HEK293 (cell line): ENCODE measurements at regions not wholly inside any gene's neighbourhood (a gene's known extent, or its start where the extent isn't known, plus 50 kb on each side); places are given as distances from the start of the nearest gene placed in this dataset.

Experiments used
- CTCF ChIA-PET: fragments of 350-600 bp; formaldehyde crosslinking; extraction: SDS; loops from one replicate; lab custom pipeline; 2021; ENCODE audit warnings: antibody characterized with exemption; lab: Yijun Ruan, JAX
- POLR2A ChIA-PET: fragments of 300-600 bp; formaldehyde crosslinking; extraction: SDS; loops from one replicate; lab custom pipeline; 2020; ENCODE audit warnings: antibody characterized with exemption, inconsistent platforms; lab: Yijun Ruan, JAX
- H3K27ac ChIP-seq: fragments of 200-500 bp; sonication (Bioruptor generic); 2 replicates; pipeline ENCODE4 v1.5.1; 2014; ENCODE audit warnings: low read depth, low read length, control low read depth, inconsistent platforms; ENCODE audit errors: extremely low read depth
- H3K36me3 ChIP-seq, 2 experiments: fragments of 200-500 bp in 1 of 2; sonication (Bioruptor generic) in 1 of 2; 1 replicate in 1 of 2; 2 replicates in 1 of 2; pipeline ENCODE4 v1.5.1; 2014 to 2017; ENCODE audit warnings: inconsistent platforms in 2 of 2, low read length in 2 of 2; ENCODE audit not compliant: control insufficient read depth in 2 of 2, insufficient read depth in 1 of 2
- H3K4me1 ChIP-seq: fragments of 200-500 bp; sonication (Bioruptor generic); 2 replicates; pipeline ENCODE4 v1.5.1; 2014; ENCODE audit warnings: mild to moderate bottlenecking, low read length, inconsistent platforms; ENCODE audit not compliant: control insufficient read depth, insufficient read depth
- H3K4me3 ChIP-seq: 2 replicates; pipeline ENCODE4 v1.5.1; 2011; ENCODE audit warnings: low read depth, mild to moderate bottlenecking, control low read depth, low read length, moderate library complexity
- H3K9me3 ChIP-seq: fragments of 200-500 bp; sonication (Bioruptor generic); 2 replicates; pipeline ENCODE4 v1.5.1; 2014; ENCODE audit warnings: low read depth, low read length, inconsistent platforms; ENCODE audit not compliant: control insufficient read depth, insufficient read depth
- EGR2 ChIP-seq: fragments of 450-650 bp; formaldehyde crosslinking; IDR thresholded peaks from 2 replicates; pipeline ENCODE4 v1.5.1; 2016; ENCODE audit warnings: low read depth, missing biosample characterization, missing genetic modification characterization
- FEZF1 ChIP-seq: fragments of 450-650 bp; formaldehyde crosslinking; IDR thresholded peaks from 2 replicates; pipeline ENCODE4 v1.5.1; 2016; ENCODE audit warnings: missing biosample characterization, missing genetic modification characterization
- KLF10 ChIP-seq: fragments of 450-650 bp; IDR thresholded peaks from 2 replicates; pipeline ENCODE4 v1.5.1; 2018; ENCODE audit warnings: missing biosample characterization, mild to moderate bottlenecking, missing genetic modification characterization
- KLF8 ChIP-seq: fragments of 450-650 bp; formaldehyde crosslinking; IDR thresholded peaks from 2 replicates; pipeline ENCODE4 v1.5.1; 2016; ENCODE audit warnings: missing biosample characterization, missing genetic modification characterization
- MEIS1 ChIP-seq: sonication (generic); formaldehyde crosslinking; IDR thresholded peaks from 2 replicates; pipeline ENCODE4 v1.8.1; 2022; ENCODE audit warnings: missing genetic modification reagents, mild to moderate bottlenecking, borderline replicate concordance
- MZF1 ChIP-seq: fragments of 450-650 bp; formaldehyde crosslinking; IDR thresholded peaks from 2 replicates; pipeline ENCODE4 v1.5.1; 2017; ENCODE audit warnings: missing biosample characterization, missing genetic modification characterization, borderline replicate concordance
- SP3 ChIP-seq: fragments of 450-650 bp; formaldehyde crosslinking; IDR thresholded peaks from 2 replicates; pipeline ENCODE4 v1.5.1; 2016; ENCODE audit warnings: missing biosample characterization, missing genetic modification characterization
- WT1 ChIP-seq: fragments of 450-650 bp; formaldehyde crosslinking; IDR thresholded peaks from 2 replicates; pipeline ENCODE4 v1.5.1; 2016; ENCODE audit warnings: missing biosample characterization, missing genetic modification characterization
- ZNF16 ChIP-seq: fragments of 450-650 bp; formaldehyde crosslinking; IDR thresholded peaks from 2 replicates; pipeline ENCODE4 v1.5.1; 2016; ENCODE audit warnings: low read depth, missing biosample characterization, missing genetic modification characterization
- ZNF214 ChIP-seq: fragments of 450-650 bp; formaldehyde crosslinking; IDR thresholded peaks from 2 replicates; pipeline ENCODE4 v1.5.1; 2017; ENCODE audit warnings: missing biosample characterization, mild to moderate bottlenecking, missing genetic modification characterization, borderline replicate concordance
- ZNF266 ChIP-seq: fragments of 450-650 bp; formaldehyde crosslinking; IDR thresholded peaks from 2 replicates; pipeline ENCODE4 v1.5.1; 2016; ENCODE audit warnings: missing biosample characterization, missing genetic modification characterization, low read depth
- ZNF274 ChIP-seq, 2 experiments: fragments of 200-500 bp in 1 of 2; fragments of 450-650 bp in 1 of 2; sonication (Bioruptor generic) in 1 of 2; formaldehyde crosslinking in 1 of 2; IDR thresholded peaks; 2 replicates each; pipeline versions ENCODE4 v1.5.1 to v1.6.1; 2014 to 2016; ENCODE audit warnings: borderline replicate concordance in 1 of 2, inconsistent platforms in 1 of 2, low read length in 1 of 2, missing biosample characterization in 1 of 2, missing genetic modification characterization in 1 of 2
- ZNF341 ChIP-seq: fragments of 450-650 bp; formaldehyde crosslinking; IDR thresholded peaks from 2 replicates; pipeline ENCODE4; 2016; ENCODE audit warnings: low read depth, missing biosample characterization, missing genetic modification characterization
- ZNF423 ChIP-seq: fragments of 450-650 bp; formaldehyde crosslinking; IDR thresholded peaks from 2 replicates; pipeline ENCODE4 v1.5.1; 2016; ENCODE audit warnings: missing biosample characterization, missing genetic modification characterization
- ZNF449 ChIP-seq: fragments of 450-650 bp; formaldehyde crosslinking; IDR thresholded peaks from 2 replicates; pipeline ENCODE4 v1.5.1; 2017; ENCODE audit warnings: missing biosample characterization, mild to moderate bottlenecking, missing genetic modification characterization, moderate library complexity
- ZNF560 ChIP-seq: fragments of 450-650 bp; formaldehyde crosslinking; IDR thresholded peaks from 2 replicates; pipeline ENCODE4 v1.5.1; 2017; ENCODE audit warnings: missing biosample characterization, missing genetic modification characterization, borderline replicate concordance
- ZNF600 ChIP-seq: fragments of 450-650 bp; formaldehyde crosslinking; IDR thresholded peaks from 2 replicates; pipeline ENCODE4 v1.5.1; 2016; ENCODE audit warnings: missing biosample characterization, missing genetic modification characterization
- ZNF654 ChIP-seq: fragments of 450-650 bp; formaldehyde crosslinking; IDR thresholded peaks from 2 replicates; pipeline ENCODE4 v1.5.1; 2016; ENCODE audit warnings: low read depth, missing biosample characterization, missing genetic modification characterization
- ZNF670 ChIP-seq: fragments of 450-650 bp; formaldehyde crosslinking; IDR thresholded peaks from 2 replicates; pipeline ENCODE4 v1.5.1; 2016; ENCODE audit warnings: missing biosample characterization, missing genetic modification characterization, low read depth
- ZNF76 ChIP-seq: fragments of 450-650 bp; formaldehyde crosslinking; IDR thresholded peaks from 2 replicates; pipeline ENCODE4; 2016; ENCODE audit warnings: low read depth, missing biosample characterization, missing genetic modification characterization, borderline replicate concordance
- ZNF791 ChIP-seq: fragments of 450-650 bp; formaldehyde crosslinking; IDR thresholded peaks from 2 replicates; pipeline ENCODE4 v1.5.1; 2016; ENCODE audit warnings: missing biosample characterization, missing genetic modification characterization
- TF ChIP-seq, protein P1 (sequence below): fragments of 450-650 bp; IDR thresholded peaks from 2 replicates; pipeline ENCODE4 v1.5.1; 2018; ENCODE audit warnings: missing biosample characterization, missing genetic modification characterization
- TF ChIP-seq, protein P2 (sequence below): fragments of 450-650 bp; formaldehyde crosslinking; IDR thresholded peaks from 2 replicates; pipeline ENCODE4 v1.5.1; 2016; ENCODE audit warnings: missing biosample characterization, missing genetic modification characterization, borderline replicate concordance

DNA sequence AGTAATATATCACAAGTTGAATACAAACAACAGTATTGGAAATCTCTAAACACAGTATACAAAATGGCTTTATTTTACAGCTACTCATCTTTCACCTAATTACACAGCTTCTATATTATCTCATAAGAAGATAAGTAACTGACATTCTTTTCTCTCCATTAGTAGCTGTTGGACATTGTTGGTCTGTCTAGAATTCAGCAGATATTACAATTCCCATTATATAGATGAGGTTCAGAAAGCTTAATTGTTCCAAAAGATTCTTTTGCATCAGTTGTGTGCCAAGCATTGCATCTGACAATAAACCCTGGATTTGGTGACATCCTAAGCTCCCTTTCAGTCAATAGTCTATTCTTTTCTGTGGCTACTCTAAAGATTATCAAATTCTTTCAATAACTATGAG lies 187.0 kb downstream of the NTMT2 start (continued):
- TF ChIP-seq, protein P1, sequence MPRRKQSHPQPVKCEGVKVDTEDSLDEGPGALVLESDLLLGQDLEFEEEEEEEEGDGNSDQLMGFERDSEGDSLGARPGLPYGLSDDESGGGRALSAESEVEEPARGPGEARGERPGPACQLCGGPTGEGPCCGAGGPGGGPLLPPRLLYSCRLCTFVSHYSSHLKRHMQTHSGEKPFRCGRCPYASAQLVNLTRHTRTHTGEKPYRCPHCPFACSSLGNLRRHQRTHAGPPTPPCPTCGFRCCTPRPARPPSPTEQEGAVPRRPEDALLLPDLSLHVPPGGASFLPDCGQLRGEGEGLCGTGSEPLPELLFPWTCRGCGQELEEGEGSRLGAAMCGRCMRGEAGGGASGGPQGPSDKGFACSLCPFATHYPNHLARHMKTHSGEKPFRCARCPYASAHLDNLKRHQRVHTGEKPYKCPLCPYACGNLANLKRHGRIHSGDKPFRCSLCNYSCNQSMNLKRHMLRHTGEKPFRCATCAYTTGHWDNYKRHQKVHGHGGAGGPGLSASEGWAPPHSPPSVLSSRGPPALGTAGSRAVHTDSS (tag by site-specific recombination), result no peak
- no peak for TF ChIP-seq ZNF654 (tag by site-specific recombination)
- TF ChIP-seq, all 188 proteins: peak for 0

GRCh38 chr1:170337413-170337994 lies 191.7 kb downstream of the NTMT2 start:
- Histone ChIP-seq H3K4me3 (no peak overlapping the region), H3K4me1 (no peaks in the 10 kb centered on the region), H3K36me3 (no peaks in the 10 kb centered on the region), H3K9me3 (no peaks in the 10 kb centered on the region), H3K27ac (no peak overlapping the region)
- POLR2A ChIA-PET, result no interaction called here
- CTCF ChIA-PET, result no interaction called here
- no peak for TF ChIP-seq ZNF423
- TF ChIP-seq ZNF214 (tag by site-specific recombination), result no peak
- no peak for TF ChIP-seq ZNF670 (tag by site-specific recombination)
- no peak for TF ChIP-seq SP3 (tag by site-specific recombination)
- TF ChIP-seq KLF8, result no peak
- TF ChIP-seq WT1 (tag by site-specific recombination), result no peak
- TF ChIP-seq FEZF1, result no peak
- TF ChIP-seq MEIS1 (CRISPR knock-in tag), result no peak

DNA sequence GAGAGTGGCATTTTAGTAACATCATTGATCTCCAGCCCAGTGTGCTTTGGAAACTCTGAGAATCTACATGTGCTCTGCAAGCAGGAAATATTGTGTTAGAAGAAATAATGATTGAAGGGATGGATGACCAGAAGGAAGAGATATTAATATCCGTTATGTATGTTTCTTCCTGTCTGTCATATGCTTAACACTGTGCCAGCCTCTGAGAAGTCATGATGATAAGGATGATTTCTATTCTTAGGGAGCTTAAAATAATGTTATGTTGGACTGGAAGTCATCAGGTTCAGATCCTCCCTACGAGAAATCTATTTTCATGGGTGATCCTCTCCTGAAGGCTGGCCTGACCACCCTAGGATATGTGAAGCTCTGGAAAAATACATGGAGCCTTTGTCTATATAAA lies 192.4 kb upstream of the GORAB start:
- no peak overlapping the region for H3K4me3 ChIP-seq
- no peaks in the 10 kb centered on the region for H3K4me1 ChIP-seq
- no peaks in the 10 kb centered on the region for H3K36me3 ChIP-seq
- TF ChIP-seq, protein P2, sequence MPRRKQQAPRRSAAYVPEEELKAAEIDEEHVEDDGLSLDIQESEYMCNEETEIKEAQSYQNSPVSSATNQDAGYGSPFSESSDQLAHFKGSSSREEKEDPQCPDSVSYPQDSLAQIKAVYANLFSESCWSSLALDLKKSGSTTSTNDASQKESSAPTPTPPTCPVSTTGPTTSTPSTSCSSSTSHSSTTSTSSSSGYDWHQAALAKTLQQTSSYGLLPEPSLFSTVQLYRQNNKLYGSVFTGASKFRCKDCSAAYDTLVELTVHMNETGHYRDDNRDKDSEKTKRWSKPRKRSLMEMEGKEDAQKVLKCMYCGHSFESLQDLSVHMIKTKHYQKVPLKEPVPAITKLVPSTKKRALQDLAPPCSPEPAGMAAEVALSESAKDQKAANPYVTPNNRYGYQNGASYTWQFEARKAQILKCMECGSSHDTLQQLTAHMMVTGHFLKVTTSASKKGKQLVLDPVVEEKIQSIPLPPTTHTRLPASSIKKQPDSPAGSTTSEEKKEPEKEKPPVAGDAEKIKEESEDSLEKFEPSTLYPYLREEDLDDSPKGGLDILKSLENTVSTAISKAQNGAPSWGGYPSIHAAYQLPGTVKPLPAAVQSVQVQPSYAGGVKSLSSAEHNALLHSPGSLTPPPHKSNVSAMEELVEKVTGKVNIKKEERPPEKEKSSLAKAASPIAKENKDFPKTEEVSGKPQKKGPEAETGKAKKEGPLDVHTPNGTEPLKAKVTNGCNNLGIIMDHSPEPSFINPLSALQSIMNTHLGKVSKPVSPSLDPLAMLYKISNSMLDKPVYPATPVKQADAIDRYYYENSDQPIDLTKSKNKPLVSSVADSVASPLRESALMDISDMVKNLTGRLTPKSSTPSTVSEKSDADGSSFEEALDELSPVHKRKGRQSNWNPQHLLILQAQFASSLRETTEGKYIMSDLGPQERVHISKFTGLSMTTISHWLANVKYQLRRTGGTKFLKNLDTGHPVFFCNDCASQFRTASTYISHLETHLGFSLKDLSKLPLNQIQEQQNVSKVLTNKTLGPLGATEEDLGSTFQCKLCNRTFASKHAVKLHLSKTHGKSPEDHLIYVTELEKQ (tag by site-specific recombination), result no peak
- TF ChIP-seq ZNF76 (tag by site-specific recombination) (no peak), EGR2 (tag by site-specific recombination) (no peak), ZNF16 (tag by site-specific recombination) (no peak), MZF1 (no peak), ZNF791 (tag by site-specific recombination) (no peak), ZNF266 (tag by site-specific recombination) (no peak), ZNF600 (tag by site-specific recombination) (no peak), ZNF341 (tag by site-specific recombination) (no peak), KLF10 (tag by site-specific recombination) (no peak), ZNF274 (IDR thresholded peaks at IDR 0.05; ENCODE audit: low read length) (no peak), ZNF274 (tag by site-specific recombination; IDR thresholded peaks at IDR 0.05; ENCODE audit: borderline replicate concordance) (no peak), ZNF449 (tag by site-specific recombination) (no peak), ZNF560 (tag by site-specific recombination) (no peak)
- TF ChIP-seq, all 188 proteins: peak for 0
- Histone ChIP-seq H3K9me3 (no peaks in the 10 kb centered on the region), H3K27ac (no peak overlapping the region)
- CTCF ChIA-PET, result interaction anchor here (0.6 kb wide), 1 partner anchor 627 kb away, joined by 3 read pairs; no protein-coding TSS in a partner anchor
- POLR2A ChIA-PET, result no interaction called here
